Testis (tissue), 2 donors: ENCODE measurements at regions not wholly inside any gene's neighbourhood (a gene's known extent, or its start where the extent isn't known, plus 50 kb on each side); places are given as distances from the start of the nearest gene placed in this dataset.

Experiments
- DNase-seq: peaks from one replicate; pipeline ENCODE4 v3.0.0-alpha.2; 2019
- H3K27ac ChIP-seq, 2 donors: fragments of 200-600 bp; sonication (generic); one replicate each; pipeline ENCODE4 v1.5.1; 2019
- H3K27me3 ChIP-seq: fragments of 200-600 bp; sonication (generic); one replicate; pipeline ENCODE4 v1.5.1; 2019
- H3K36me3 ChIP-seq: fragments of 200-600 bp; sonication (generic); one replicate; pipeline ENCODE4 v1.5.1; 2017; ENCODE audit warnings: low read depth; ENCODE audit errors: missing control alignments
- H3K4me1 ChIP-seq: fragments of 200-600 bp; sonication (generic); one replicate; pipeline ENCODE4 v1.5.1; 2019
- H3K4me3 ChIP-seq, 2 donors: fragments of 200-600 bp; sonication (generic); one replicate each; pipeline ENCODE4 v1.5.1; 2017 to 2019
- H3K9me3 ChIP-seq: fragments of 200-600 bp; sonication (generic); one replicate; pipeline ENCODE4 v1.5.1; 2017
- CTCF ChIP-seq, 3 experiments: fragments of 450-650 bp in 2 of 3; fragments of 200-600 bp in 1 of 3; sonication (generic) in 1 of 3; IDR thresholded peaks; one replicate each; pipeline ENCODE4 v1.5.1; 2016 to 2019; ENCODE audit warnings: antibody characterized with exemption in 3 of 3, mild to moderate bottlenecking in 2 of 3, moderate library complexity in 1 of 3
- POLR2A ChIP-seq: fragments of 450-650 bp; IDR thresholded peaks from one replicate; pipeline ENCODE4 v1.6.1; 2017; ENCODE audit warnings: antibody characterized with exemption, mild to moderate bottlenecking, moderate library complexity
- WGBS, 2 donors: methylation state at CpG; one replicate each; pipeline ENCODE4 v1.1.5; 2018; 5-methylcytosine and 5-hydroxymethylcytosine counted together
- intact Hi-C: fragments of 100-400 bp; cut with DNase I; formaldehyde crosslinking; loops from one replicate; pipeline ENCODE4 v1.15.1; 2023; ENCODE audit warnings: low total_unique reads

GRCh38 chr1:57683037-57683942 is 259.4 kb upstream of the DAB1 start:
- no peaks in the 10 kb centered on the region for H3K27me3 ChIP-seq
- no peak overlapping the region for H3K27ac ChIP-seq
- no peak for DNase-seq
- H3K36me3 ChIP-seq = no peaks in the 10 kb centered on the region
- WGBS, 2 donors = 55% methylated on average over 6 to 7 of the region's 7 CpGs
- intact Hi-C loops = no loop called here
- H3K4me1 ChIP-seq = no peaks in the 10 kb centered on the region
- no peak for TF ChIP-seq CTCF (IDR thresholded peaks at IDR 0.05)
- TF ChIP-seq POLR2A = no peak
- no peaks in the 10 kb centered on the region for H3K9me3 ChIP-seq
- no peak overlapping the region for H3K4me3 ChIP-seq

GRCh38 chr1:57678138-57678537 is 254.3 kb upstream of the DAB1 start:
- Histone ChIP-seq H3K27ac (no peak overlapping the region), H3K4me1 (no peaks in the 10 kb centered on the region), H3K36me3 (no peaks in the 10 kb centered on the region), H3K4me3 (no peak overlapping the region), H3K27me3 (no peaks in the 10 kb centered on the region), H3K9me3 (no peaks in the 10 kb centered on the region)
- 11 to 36% methylated on average over 1 of the region's 1 CpG for WGBS, 2 donors
- DNase-seq = no peak
- TF ChIP-seq POLR2A (no peak), CTCF (IDR thresholded peaks at IDR 0.05) (no peak)
- intact Hi-C loops = no loop called here

- no peak overlapping the region for H3K27ac ChIP-seq
- no peaks in the 10 kb centered on the region for H3K4me1 ChIP-seq
- H3K4me3 ChIP-seq = no peak overlapping the region
- no peaks in the 10 kb centered on the region for H3K9me3 ChIP-seq
- intact Hi-C loops = no loop called here
- no peak for DNase-seq
- H3K27me3 ChIP-seq = no peaks in the 10 kb centered on the region
- H3K36me3 ChIP-seq = no peaks in the 10 kb centered on the region
- TF ChIP-seq POLR2A (no peak), CTCF (IDR thresholded peaks at IDR 0.05) (no peak)
Observed at GRCh38 chr1:57675776-57676175, 251.9 kb upstream of the DAB1 start.

GRCh38 chr1:57674801-57675200 is 250.9 kb upstream of the DAB1 start:
- H3K4me3 ChIP-seq = no peak overlapping the region
- no peak for DNase-seq
- no peaks in the 10 kb centered on the region for H3K27me3 ChIP-seq
- H3K27ac ChIP-seq = no peak overlapping the region
- H3K9me3 ChIP-seq = no peaks in the 10 kb centered on the region
- intact Hi-C loops = no loop called here
- H3K36me3 ChIP-seq = no peaks in the 10 kb centered on the region
- no peaks in the 10 kb centered on the region for H3K4me1 ChIP-seq
- TF ChIP-seq CTCF (IDR thresholded peaks at IDR 0.05) (no peak), POLR2A (no peak)
